AG10803 (cell line): ENCODE measurements at regions not wholly inside any gene's neighbourhood (a gene's known extent, or its start where the extent isn't known, plus 50 kb on each side); places are given as distances from the start of the nearest gene placed in this dataset.

ENCODE experiments used
- DNase-seq: peaks from one replicate; pipeline ENCODE4 v3.0.0; 2010; ENCODE audit warnings: low read depth
- H3K4me3 ChIP-seq: 2 replicates; pipeline ENCODE4 v1.5.1; 2011; ENCODE audit warnings: mild to moderate bottlenecking, low read length, control low read depth
- CTCF ChIP-seq: conservative IDR thresholded peaks from 2 replicates; pipeline ENCODE4 v1.5.1; 2011; ENCODE audit warnings: mild to moderate bottlenecking, low read length, control low read depth, inconsistent platforms

GRCh38 chr13:33583398-33583797 is 234.6 kb upstream of the RFC3 start:
- H3K4me3 ChIP-seq = no peak overlapping the region
- no peak for TF ChIP-seq CTCF
- no peak for DNase-seq

- DNase-seq = no peak
- H3K4me3 ChIP-seq = no peak overlapping the region
- TF ChIP-seq CTCF = no peak
Measured at GRCh38 chr13:33590936-33591335, 227.0 kb upstream of the RFC3 start.

- no peak for DNase-seq
- no peak; the same call in 1 of the 2 replicates for TF ChIP-seq CTCF
- no peak overlapping the region for H3K4me3 ChIP-seq
Measured at GRCh38 chr13:33606692-33607091, 211.3 kb upstream of the RFC3 start.

GRCh38 chr13:33610438-33611120 is 207.4 kb upstream of the RFC3 start:
- TF ChIP-seq CTCF = no peak
- H3K4me3 ChIP-seq = no peak overlapping the region
- no peak for DNase-seq

- H3K4me3 ChIP-seq = no peak overlapping the region
- no peak for DNase-seq
- no peak for TF ChIP-seq CTCF
Measured at GRCh38 chr13:33611121-33611805, 206.7 kb upstream of the RFC3 start.

- TF ChIP-seq CTCF = no peak
- no peak overlapping the region for H3K4me3 ChIP-seq
- no peak for DNase-seq
Measured at GRCh38 chr13:33612641-33613638, 205.0 kb upstream of the RFC3 start.
